Loucy (cell line): ENCODE measurements at regions not wholly inside any gene's neighbourhood (a gene's known extent, or its start where the extent isn't known, plus 50 kb on each side); places are given as distances from the start of the nearest gene placed in this dataset.

Source experiments
- H2AFZ ChIP-seq: fragments of 200-600 bp; sonication (generic); 2 replicates; pipeline ENCODE4 v1.6.0; 2016; ENCODE audit warnings: antibody characterized with exemption, mild to moderate bottlenecking, low read length, moderate library complexity
- H3F3A ChIP-seq: fragments of 200-600 bp; 2 replicates; pipeline ENCODE4 v1.6.0; 2016; ENCODE audit warnings: antibody characterized with exemption, low read depth, mild to moderate bottlenecking
- H3K27me3 ChIP-seq: fragments of 200-600 bp; sonication (generic); 2 replicates; pipeline ENCODE4 v1.6.1; 2014; ENCODE audit warnings: low read length, mild to moderate bottlenecking; ENCODE audit not compliant: insufficient read depth, poor library complexity, severe bottlenecking
- H3K36me3 ChIP-seq: fragments of 200-600 bp; sonication (generic); 2 replicates; pipeline ENCODE4 v1.6.1; 2016; ENCODE audit warnings: low read length; ENCODE audit not compliant: insufficient read depth
- H3K4me1 ChIP-seq: fragments of 200-600 bp; sonication (generic); 2 replicates; pipeline ENCODE4 v1.5.1; 2014; ENCODE audit warnings: low read length, mild to moderate bottlenecking; ENCODE audit not compliant: insufficient read depth, poor library complexity, severe bottlenecking
- H3K4me2 ChIP-seq: fragments of 200-600 bp; sonication (generic); 2 replicates; pipeline ENCODE4 v1.6.0; 2014; ENCODE audit warnings: antibody characterized with exemption, low read length, low read depth, mild to moderate bottlenecking; ENCODE audit not compliant: poor library complexity, severe bottlenecking
- H3K4me3 ChIP-seq: fragments of 200-600 bp; sonication (generic); 2 replicates; pipeline ENCODE4 v1.5.1; 2014; ENCODE audit warnings: low read length, mild to moderate bottlenecking, mixed read lengths; ENCODE audit not compliant: poor library complexity, severe bottlenecking
- H3K79me2 ChIP-seq: fragments of 200-600 bp; sonication (generic); 2 replicates; pipeline ENCODE4 v1.6.1; 2014; ENCODE audit warnings: low read length; ENCODE audit not compliant: insufficient read depth
- H3K9ac ChIP-seq: fragments of 200-600 bp; sonication (generic); 2 replicates; pipeline ENCODE4 v1.6.0; 2014; ENCODE audit warnings: mild to moderate bottlenecking, low read depth, low read length, moderate library complexity; ENCODE audit not compliant: poor library complexity, severe bottlenecking
- H3K9me2 ChIP-seq: fragments of 200-600 bp; sonication (generic); replicated peaks from 2 replicates; pipeline ENCODE4 v1.6.1; 2016; ENCODE audit warnings: low read depth, low read length, mixed read lengths
- H3K9me3 ChIP-seq: fragments of 200-600 bp; sonication (generic); 2 replicates; pipeline ENCODE4 v1.6.1; 2014; ENCODE audit warnings: mild to moderate bottlenecking, antibody characterized with exemption, low read length, low read depth; ENCODE audit not compliant: insufficient read depth
- H4K20me1 ChIP-seq: fragments of 200-600 bp; sonication (generic); 2 replicates; pipeline ENCODE4 v1.6.0; 2014; ENCODE audit warnings: antibody characterized with exemption, low read length, mild to moderate bottlenecking; ENCODE audit not compliant: insufficient read depth, poor library complexity, severe bottlenecking
- CTCF ChIP-seq: fragments of 200-600 bp; sonication (generic); conservative IDR thresholded peaks from 2 replicates; pipeline ENCODE4 v1.5.1; 2014; ENCODE audit warnings: mild to moderate bottlenecking, antibody characterized with exemption, low read length
- EZH2phosphoT487 ChIP-seq: fragments of 200-600 bp; IDR thresholded peaks from 2 replicates; pipeline ENCODE4 v1.6.1; 2018; ENCODE audit warnings: antibody characterized with exemption, mild to moderate bottlenecking, moderate library complexity, borderline replicate concordance

GRCh38 chr12:89259821-89260220 lies 92.5 kb downstream of the DUSP6 start:
- Histone ChIP-seq H3K27me3 (no peaks in the 10 kb centered on the region), H3K9me3 (no peaks in the 10 kb centered on the region), H3K4me1 (peaks cover 30% of the 10 kb centered on the region), H4K20me1 (no peaks in the 10 kb centered on the region), H3F3A (no peaks in the 10 kb centered on the region), H3K4me3 (no peak overlapping the region), H3K79me2 (no peaks in the 10 kb centered on the region), H3K4me2 (no peak overlapping the region), H3K9ac (no peak overlapping the region), H3K9me2 (no peaks in the 10 kb centered on the region), H3K36me3 (no peaks in the 10 kb centered on the region), H2AFZ (no peak overlapping the region)
- TF ChIP-seq CTCF (no peak), EZH2phosphoT487 (no peak)

GRCh38 chr12:89258240-89258969 lies 93.9 kb downstream of the DUSP6 start:
- H3K27me3 ChIP-seq: no peaks in the 10 kb centered on the region
- H3K36me3 ChIP-seq: no peaks in the 10 kb centered on the region
- H3K9me3 ChIP-seq: no peaks in the 10 kb centered on the region
- H3K4me3 ChIP-seq: no peak overlapping the region
- no peak overlapping the region for H3K9ac ChIP-seq
- no peak overlapping the region for H3K4me2 ChIP-seq
- no peaks in the 10 kb centered on the region for H3K9me2 ChIP-seq
- peaks cover 26% of the 10 kb centered on the region for H3K4me1 ChIP-seq
- H3F3A ChIP-seq: no peaks in the 10 kb centered on the region
- H3K79me2 ChIP-seq: no peaks in the 10 kb centered on the region
- H4K20me1 ChIP-seq: no peaks in the 10 kb centered on the region
- TF ChIP-seq EZH2phosphoT487: no peak
- no peak for TF ChIP-seq CTCF
- H2AFZ ChIP-seq: no peak overlapping the region

- Histone ChIP-seq H3K27me3 (no peaks in the 10 kb centered on the region), H3K79me2 (no peaks in the 10 kb centered on the region)
- TF ChIP-seq CTCF (no peak), EZH2phosphoT487 (no peak)
Measured at GRCh38 chr12:89257340-89257739, 95.0 kb downstream of the DUSP6 start.

More at GRCh38 chr12:89257340-89257739, 95.0 kb downstream of the DUSP6 start:
- H3K4me3 ChIP-seq: no peak overlapping the region
- no peak overlapping the region for H3K4me2 ChIP-seq
- H3K9ac ChIP-seq: no peak overlapping the region
- H3K4me1 ChIP-seq: peaks cover 24% of the 10 kb centered on the region
- no peaks in the 10 kb centered on the region for H4K20me1 ChIP-seq
- no peaks in the 10 kb centered on the region for H3K36me3 ChIP-seq
- H3F3A ChIP-seq: no peaks in the 10 kb centered on the region
- H2AFZ ChIP-seq: no peak overlapping the region
- H3K9me3 ChIP-seq: no peaks in the 10 kb centered on the region
- H3K9me2 ChIP-seq: no peaks in the 10 kb centered on the region
